Prostate gland (tissue), 2 donors: ENCODE measurements at regions not wholly inside any gene's neighbourhood (a gene's known extent, or its start where the extent isn't known, plus 50 kb on each side); places are given as distances from the start of the nearest gene placed in this dataset.

ENCODE experiments used
- DNase-seq: peaks from one replicate; pipeline ENCODE4 v3.0.0-alpha.2; 2019; ENCODE audit warnings: low spot score
- H3K27ac ChIP-seq, 2 donors: fragments of 200-600 bp; sonication (generic); 2 replicates each; pipeline ENCODE4 v1.5.1; 2017 to 2019
- H3K27me3 ChIP-seq: fragments of 200-600 bp; sonication (generic); replicated peaks from 2 replicates; pipeline ENCODE4 v1.5.1; 2019; ENCODE audit not compliant: insufficient read depth
- H3K36me3 ChIP-seq, 2 donors: fragments of 200-600 bp; sonication (generic); 1 replicate in 1 of 2; 2 replicates in 1 of 2; pipeline versions ENCODE4 v1.5.1 to v1.8.1; 2017 to 2019
- H3K4me1 ChIP-seq: fragments of 200-600 bp; sonication (generic); replicated peaks from 2 replicates; pipeline ENCODE4 v1.5.1; 2019
- H3K4me3 ChIP-seq, 2 donors: fragments of 200-600 bp; sonication (generic); 2 replicates each; pipeline ENCODE4 v1.5.1; 2017 to 2019
- H3K9me3 ChIP-seq: fragments of 200-600 bp; sonication (generic); 2 replicates; pipeline ENCODE4 v1.5.1; 2017
- CTCF ChIP-seq, 4 experiments: fragments of 200-600 bp in 2 of 4; fragments of 450-650 bp in 2 of 4; sonication (generic) in 2 of 4; IDR thresholded peaks; 1 replicate in 3 of 4; 2 replicates in 1 of 4; pipeline ENCODE4 v1.5.1; 2016 to 2019; ENCODE audit warnings: antibody characterized with exemption in 4 of 4, mild to moderate bottlenecking in 2 of 4, moderate library complexity in 2 of 4
- POLR2A ChIP-seq: fragments of 450-650 bp; IDR thresholded peaks from one replicate; pipeline ENCODE4 v1.6.1; 2016; ENCODE audit warnings: antibody characterized with exemption, mild to moderate bottlenecking
- POLR2AphosphoS5 ChIP-seq: sonication (generic); formaldehyde crosslinking; IDR thresholded peaks from one replicate; pipeline ENCODE4 v1.6.1; 2017; ENCODE audit warnings: antibody characterized with exemption
- WGBS: methylation state at CpG from one replicate; pipeline ENCODE4 v1.1.5; 2018; 5-methylcytosine and 5-hydroxymethylcytosine counted together
- intact Hi-C: fragments of 100-400 bp; cut with DNase I; formaldehyde crosslinking; loops from one replicate; pipeline ENCODE4 v1.14.2; 2022

GRCh38 chr6:82704045-82704444, 340.4 kb downstream of the TPBG start:
- TF ChIP-seq POLR2AphosphoS5 (no peak), CTCF (IDR thresholded peaks at IDR 0.05) (no peak), POLR2A (no peak)
- no peaks in the 10 kb centered on the region for H3K27me3 ChIP-seq
- 81% methylated on average over 1 of the region's 1 CpG for WGBS
- no peaks in the 10 kb centered on the region for H3K9me3 ChIP-seq
- no peak overlapping the region for H3K27ac ChIP-seq
- intact Hi-C loops = no loop called here
- H3K36me3 ChIP-seq = no peaks in the 10 kb centered on the region
- DNase-seq = no peak
- H3K4me3 ChIP-seq = no peak overlapping the region
- H3K4me1 ChIP-seq = no peaks in the 10 kb centered on the region

GRCh38 chr6:82705579-82705978, 342.0 kb downstream of the TPBG start:
- no peaks in the 10 kb centered on the region for H3K9me3 ChIP-seq
- intact Hi-C loops = no loop called here
- TF ChIP-seq POLR2A = no peak
- TF ChIP-seq CTCF (IDR thresholded peaks at IDR 0.05) = no peak
- no peak for TF ChIP-seq POLR2AphosphoS5
- WGBS = 98% methylated on average over 3 of the region's 3 CpGs
- H3K27ac ChIP-seq = no peak overlapping the region
- H3K4me1 ChIP-seq = no peaks in the 10 kb centered on the region
- H3K4me3 ChIP-seq = no peak overlapping the region
- no peaks in the 10 kb centered on the region for H3K27me3 ChIP-seq
- no peaks in the 10 kb centered on the region for H3K36me3 ChIP-seq
- no peak for DNase-seq

GRCh38 chr6:82711105-82711827, 347.6 kb downstream of the TPBG start:
- no peak for DNase-seq
- no peaks in the 10 kb centered on the region for H3K36me3 ChIP-seq
- TF ChIP-seq POLR2AphosphoS5 (no peak), POLR2A (no peak), CTCF (IDR thresholded peaks at IDR 0.05) (no peak)
- no peak overlapping the region for H3K27ac ChIP-seq
- H3K4me1 ChIP-seq = no peaks in the 10 kb centered on the region
- intact Hi-C loops = no loop called here
- H3K27me3 ChIP-seq = no peaks in the 10 kb centered on the region
- no peaks in the 10 kb centered on the region for H3K9me3 ChIP-seq
- 65% methylated on average over 7 of the region's 7 CpGs for WGBS
- no peak overlapping the region for H3K4me3 ChIP-seq

GRCh38 chr6:82711971-82712370, 348.4 kb downstream of the TPBG start:
- H3K27me3 ChIP-seq = no peaks in the 10 kb centered on the region
- H3K27ac ChIP-seq = no peak overlapping the region
- intact Hi-C loops = no loop called here
- no peak for TF ChIP-seq POLR2AphosphoS5
- TF ChIP-seq POLR2A = no peak
- no peaks in the 10 kb centered on the region for H3K4me1 ChIP-seq
- no peaks in the 10 kb centered on the region for H3K36me3 ChIP-seq
- no peak for DNase-seq
- 27% methylated on average over 2 of the region's 2 CpGs for WGBS
- H3K4me3 ChIP-seq = no peak overlapping the region
- no peaks in the 10 kb centered on the region for H3K9me3 ChIP-seq

- TF ChIP-seq POLR2A (no peak), POLR2AphosphoS5 (no peak), CTCF (IDR thresholded peaks at IDR 0.05) (no peak)
- no peak overlapping the region for H3K27ac ChIP-seq
- H3K27me3 ChIP-seq = no peaks in the 10 kb centered on the region
- no peak for DNase-seq
- no peaks in the 10 kb centered on the region for H3K9me3 ChIP-seq
- H3K4me1 ChIP-seq = no peaks in the 10 kb centered on the region
- no peak overlapping the region for H3K4me3 ChIP-seq
- H3K36me3 ChIP-seq = no peaks in the 10 kb centered on the region
- 78% methylated on average over 2 of the region's 2 CpGs for WGBS
- intact Hi-C loops = no loop called here
Measured at GRCh38 chr6:82712389-82712788, 348.8 kb downstream of the TPBG start.
